OCI-M2 (cell line): ENCODE measurements at regions not wholly inside any gene's neighbourhood (a gene's known extent, or its start where the extent isn't known, plus 50 kb on each side); places are given as distances from the start of the nearest gene placed in this dataset.
"Not testable (repeated sequence)": the region's sequence is repeated elsewhere in the genome, so short reads cannot be mapped to it uniquely, and the experiment has no call there.

ENCODE experiments used
- DNase-seq: peaks from one replicate; lab custom pipeline; 2025; ENCODE audit not compliant: unreplicated experiment; lab: John Stamatoyannopoulos, UW

DNA sequence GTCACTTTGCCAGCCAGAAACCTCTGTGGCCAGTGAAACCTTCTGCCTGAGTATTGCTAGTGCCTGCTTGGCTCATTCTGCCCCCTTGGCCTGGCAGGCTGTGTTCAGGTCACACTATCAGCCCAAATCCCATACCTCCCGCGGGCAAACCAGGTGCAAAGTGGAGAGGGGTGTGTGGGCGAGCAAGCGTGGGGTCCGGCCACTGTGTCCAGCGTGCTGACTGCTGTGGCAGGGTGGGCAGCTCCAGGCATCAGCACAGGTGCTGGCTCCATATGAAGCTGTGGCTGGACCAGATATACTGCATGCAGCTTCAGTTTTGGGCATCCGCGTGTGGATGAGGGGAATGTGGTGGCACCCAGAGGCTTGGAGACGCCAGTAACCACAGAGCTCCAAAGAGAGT is 576.5 kb upstream of the EDIL3 start:
- no peak for DNase-seq

DNA sequence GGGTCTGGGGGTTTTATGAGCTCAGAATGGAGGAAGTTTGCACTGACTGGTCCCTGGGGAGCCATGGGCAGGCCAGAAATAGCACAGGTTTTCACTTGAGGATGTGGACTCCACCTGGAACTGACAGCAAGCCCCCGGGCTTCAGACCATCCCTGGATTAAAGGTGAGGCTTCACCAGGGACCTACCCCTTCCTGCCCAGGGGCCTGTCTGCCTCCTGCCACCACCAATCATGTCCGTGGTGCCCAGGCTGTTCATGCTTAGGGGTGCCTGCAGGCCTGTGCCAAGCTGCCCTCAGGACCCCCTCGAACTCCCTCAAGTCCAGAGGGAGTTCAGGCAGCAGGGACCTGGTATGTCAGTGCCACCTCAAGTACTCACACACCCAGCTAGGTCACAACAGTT is 577.2 kb upstream of the EDIL3 start:
- DNase-seq = no peak

DNA sequence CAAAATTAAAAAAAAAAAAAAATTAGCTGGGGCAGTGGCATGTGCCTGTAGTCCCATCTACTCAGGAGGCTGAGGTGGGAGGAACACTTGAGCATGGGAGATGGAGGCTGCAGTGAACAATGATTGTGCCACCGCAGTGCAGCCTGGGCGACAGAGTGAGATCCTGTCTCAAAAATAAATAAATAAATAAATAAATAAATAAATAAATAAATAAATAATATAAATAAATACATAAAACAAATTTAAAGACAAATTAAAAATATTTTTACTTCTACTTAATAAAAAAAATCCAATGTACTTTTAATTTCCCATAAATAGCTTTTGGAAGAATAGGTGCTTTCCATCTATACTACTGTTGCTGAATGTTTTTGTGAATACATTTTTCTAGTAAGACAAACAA is 598.4 kb upstream of the EDIL3 start:
- no peak for DNase-seq

DNA sequence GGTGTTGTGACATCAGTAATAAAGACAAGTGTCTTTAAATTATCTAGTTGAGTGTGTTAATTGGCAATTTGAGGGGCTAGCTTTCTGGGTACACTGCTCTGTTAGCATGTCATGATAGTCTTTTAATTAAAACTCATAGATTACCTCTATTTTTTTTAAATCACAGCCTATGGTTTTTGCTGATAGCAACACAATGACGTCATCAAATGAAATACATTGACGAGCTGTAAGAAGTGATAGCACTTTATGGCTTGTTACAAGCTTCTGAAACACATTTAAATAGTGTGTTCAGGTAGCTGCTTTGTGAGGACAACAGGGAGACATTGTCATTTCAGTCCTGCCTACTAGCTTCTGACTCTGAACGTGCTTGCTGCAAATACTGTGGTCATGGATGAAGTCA is 600.5 kb upstream of the EDIL3 start:
- DNase-seq = no peak

DNA sequence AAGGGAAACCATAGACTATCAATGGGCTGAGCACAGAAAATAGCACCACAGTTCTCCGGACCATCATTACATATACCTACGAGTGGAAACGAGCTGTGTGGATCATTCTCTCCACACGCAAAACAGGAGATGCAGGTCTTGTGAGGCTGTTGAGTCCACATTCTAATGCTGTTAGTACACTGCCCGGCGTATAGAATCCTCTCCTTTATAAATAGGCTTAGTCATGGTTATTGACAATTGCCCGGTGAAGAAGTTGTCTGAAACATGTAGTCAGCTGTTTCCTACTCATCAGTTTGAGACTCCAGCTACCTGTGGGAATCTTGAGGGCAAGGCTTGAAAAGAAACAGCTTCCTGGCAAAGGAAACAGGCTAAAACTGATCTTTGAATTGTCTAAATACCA is 602.0 kb upstream of the EDIL3 start:
- DNase-seq = no peak

DNA sequence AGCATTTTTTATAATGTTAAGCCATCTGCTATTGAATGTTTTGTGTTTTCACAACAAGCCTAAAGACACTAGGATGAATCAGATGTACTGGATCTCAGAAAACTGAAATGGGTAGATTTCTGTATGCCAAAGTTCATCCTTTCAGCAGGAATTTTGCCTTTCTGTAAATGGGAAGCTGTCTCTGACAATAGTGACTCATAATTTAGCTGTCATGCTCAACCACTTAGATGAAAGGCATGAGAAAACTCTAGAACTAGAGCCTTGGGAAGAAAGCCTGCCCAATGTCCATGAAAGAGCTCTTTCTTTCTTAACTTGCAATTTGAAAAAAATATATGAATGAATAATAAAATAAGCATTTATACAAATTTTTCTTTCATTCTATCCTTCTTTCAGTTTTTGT is 616.0 kb upstream of the EDIL3 start:
- no peak for DNase-seq

DNA sequence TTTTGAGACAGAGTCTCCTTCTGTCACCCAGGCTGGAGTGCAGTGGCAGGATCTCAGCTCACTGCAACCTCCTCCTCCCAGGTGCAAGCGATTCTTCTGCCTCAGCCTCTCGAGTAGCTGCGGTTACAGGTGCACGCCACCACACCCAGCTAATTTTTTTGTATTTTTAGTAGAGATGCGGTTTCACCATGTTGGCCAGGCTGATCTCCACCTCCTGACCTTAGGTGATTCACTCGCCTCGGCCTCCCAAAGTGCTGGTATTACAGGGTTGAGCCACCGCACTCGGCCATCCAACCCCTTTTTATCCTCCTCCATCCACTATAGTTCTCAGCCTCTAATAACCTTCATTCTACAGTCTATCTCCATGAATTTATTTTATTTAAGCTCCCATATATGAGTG is 617.3 kb upstream of the EDIL3 start:
- DNase-seq = not testable (repeated sequence)

DNA sequence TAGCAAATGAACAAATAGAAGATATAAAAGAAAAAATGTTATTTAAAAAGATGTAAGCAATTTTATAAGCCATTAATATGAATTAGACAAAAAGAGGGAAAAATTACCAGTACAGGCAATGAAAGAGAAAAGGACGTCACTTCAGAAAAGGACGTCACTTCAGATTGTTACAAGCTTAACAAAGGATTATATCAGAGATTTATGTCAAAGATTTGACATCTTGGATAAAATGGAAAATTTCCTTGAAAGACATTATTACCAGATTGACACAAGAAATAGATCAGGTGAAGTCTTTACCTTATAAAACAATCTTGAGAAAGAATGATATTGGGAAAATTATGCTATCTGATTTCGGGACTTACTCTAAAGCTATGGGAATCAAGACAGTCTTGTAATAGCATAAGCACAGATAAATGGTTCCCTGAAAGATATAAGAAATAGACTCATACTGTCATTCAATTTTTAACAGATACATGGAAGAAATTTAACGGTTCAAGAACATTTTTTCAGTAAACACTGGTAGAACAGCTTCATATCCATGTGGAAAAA is 625.4 kb upstream of the EDIL3 start:
- no peak for DNase-seq

DNA sequence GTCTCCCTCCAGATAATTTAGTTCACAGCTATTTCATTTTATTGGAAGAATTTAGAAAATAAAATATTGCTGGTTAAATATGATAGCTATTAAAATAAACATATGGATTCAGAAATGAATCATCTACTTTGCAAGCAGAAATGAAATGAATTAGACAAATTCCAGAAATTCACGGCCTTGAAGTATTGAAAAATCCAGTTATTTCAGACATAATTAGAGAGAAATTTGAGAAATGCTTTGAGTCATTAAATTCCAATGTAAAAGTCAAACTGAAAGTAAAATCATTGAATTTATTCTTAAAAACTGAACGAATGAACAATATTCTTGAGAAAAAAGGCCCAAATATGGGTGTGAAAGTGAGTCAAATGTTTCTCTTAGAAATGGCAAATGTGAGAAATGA is 632.6 kb upstream of the EDIL3 start:
- no peak for DNase-seq

DNA sequence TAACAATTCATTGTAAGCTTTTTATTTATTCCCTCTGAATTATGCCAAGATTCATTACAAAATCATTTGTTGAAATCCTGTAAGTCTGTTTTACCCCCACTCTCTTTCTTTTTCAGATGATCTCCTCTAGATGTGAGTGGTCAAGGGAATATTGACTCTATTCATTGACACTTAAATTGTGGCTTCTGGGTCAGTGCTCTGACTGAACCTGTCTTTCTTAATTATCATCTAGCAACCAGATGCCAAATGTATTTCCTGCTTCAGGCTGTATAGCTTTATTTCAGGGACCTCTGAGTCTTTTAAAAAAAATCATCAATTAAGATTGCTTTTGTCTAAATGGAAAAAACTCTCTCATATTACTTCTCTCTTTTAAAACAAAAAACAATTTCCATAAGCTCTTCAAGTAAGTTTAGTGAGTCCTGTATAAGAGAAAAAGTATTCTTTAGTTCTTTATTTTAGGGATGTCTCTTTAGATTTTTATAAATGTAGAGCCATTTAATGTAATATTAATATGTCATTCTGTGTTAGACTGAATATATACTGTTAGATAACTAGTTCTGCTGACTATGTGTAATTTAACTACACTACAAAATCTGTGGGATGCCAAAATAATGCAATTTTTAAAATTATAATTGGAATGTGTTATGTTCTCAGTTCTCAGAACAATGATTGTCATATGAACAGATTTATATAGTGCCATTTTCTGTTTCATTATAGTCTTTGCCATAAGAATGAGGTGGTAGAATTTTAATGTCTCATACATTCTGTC is 645.8 kb upstream of the EDIL3 start:
- no peak for DNase-seq

DNA sequence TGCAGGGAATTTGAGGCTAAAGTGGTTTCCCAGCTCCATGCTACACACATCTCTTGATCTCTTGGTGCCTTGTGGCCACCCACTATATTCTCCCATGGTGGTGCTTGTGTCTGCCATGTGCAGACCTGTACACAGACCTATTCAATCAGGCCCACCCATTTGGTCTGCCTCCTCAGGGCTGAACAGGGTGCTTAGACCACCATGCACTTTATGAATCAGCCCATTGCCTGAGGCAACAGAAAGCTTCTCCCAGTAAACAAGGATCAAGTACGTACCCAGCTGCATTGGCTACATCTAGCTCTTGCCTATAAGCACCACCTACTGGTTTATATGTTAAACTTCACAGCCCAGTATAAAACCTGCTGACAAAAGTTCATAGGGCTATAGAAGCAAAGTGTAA is 664.3 kb upstream of the EDIL3 start:
- DNase-seq = no peak

DNA sequence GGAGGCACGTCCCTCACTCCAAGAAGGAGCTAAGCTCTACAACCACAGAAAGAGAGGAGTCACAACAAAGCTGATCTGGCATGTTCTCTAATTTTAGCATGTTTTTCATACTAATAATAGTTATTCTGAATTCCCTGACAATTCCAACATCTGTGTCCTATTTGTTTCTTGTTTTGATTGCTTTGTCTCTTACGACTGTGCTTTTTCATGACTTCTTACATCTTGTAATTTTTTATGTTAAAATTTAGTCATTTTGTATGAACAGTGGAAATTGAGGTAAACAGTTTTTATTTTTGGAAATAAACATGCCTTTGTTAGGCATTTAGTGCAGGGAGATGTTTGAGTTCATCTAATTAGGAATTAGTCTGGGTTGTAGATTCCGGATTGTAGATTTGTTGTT is 668.1 kb upstream of the EDIL3 start:
- DNase-seq = no peak

DNA sequence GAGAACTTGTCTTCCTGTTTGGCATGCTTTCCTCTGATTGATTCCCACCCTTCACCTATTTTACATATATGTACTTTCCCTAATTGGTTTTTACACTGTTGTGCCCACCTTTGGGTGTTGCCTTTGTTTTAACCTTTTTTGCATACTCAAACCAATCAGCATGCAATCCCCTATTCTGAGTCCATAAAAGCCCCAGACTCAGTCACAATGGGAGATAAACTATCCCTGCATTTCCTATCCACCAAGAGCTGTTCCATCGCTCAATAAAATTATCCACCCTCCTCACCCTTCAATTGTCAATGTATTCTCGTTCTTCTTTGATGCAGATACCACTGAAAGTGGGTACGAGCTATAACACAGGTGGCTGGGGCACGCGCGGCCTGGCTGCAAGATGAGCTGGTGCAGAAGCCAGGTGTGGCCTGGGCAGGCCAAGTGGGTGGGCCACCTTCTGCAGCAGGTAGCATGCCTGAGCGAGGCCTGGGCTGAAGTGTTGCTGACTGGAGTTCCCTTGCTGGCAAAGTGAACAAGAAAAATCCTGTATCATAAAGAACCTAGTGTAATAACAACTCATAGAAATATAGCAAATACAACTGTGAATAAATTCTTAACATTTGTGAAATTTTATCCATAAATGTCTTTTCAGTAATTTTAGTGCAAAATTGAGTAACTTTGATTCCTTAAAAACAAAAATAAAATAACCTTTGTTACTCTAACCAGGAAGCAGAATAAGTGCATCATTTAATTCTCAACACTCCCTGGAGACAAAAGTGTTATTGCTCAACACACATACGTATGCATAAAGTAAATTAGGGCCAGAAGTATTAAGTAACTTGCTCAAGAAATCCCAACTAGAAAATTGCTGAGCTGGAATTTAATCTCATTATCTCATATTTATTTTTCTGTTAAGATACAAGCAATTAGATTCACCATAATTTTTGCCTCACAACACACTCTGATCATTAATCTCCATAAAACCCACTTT is 685.3 kb upstream of the EDIL3 start:
- DNase-seq = no peak

DNA sequence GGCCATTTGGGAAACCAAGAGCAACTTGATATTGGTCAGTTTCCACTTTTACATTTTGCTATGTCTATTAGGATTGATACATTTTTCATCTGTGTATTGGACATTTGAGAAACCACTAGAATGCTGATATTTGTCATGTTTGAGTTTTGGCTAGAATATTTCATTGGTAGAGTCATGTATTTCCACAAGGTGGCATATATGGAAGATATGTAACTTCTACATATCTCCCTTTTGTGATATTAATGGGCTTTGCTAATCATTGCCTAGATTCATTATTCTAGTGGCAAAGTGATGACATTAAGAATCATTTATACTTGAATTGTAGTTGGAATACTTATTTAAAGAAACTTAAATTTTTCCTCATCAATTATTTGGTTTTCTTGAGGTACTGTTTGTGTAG is 692.9 kb upstream of the EDIL3 start:
- no peak for DNase-seq

DNA sequence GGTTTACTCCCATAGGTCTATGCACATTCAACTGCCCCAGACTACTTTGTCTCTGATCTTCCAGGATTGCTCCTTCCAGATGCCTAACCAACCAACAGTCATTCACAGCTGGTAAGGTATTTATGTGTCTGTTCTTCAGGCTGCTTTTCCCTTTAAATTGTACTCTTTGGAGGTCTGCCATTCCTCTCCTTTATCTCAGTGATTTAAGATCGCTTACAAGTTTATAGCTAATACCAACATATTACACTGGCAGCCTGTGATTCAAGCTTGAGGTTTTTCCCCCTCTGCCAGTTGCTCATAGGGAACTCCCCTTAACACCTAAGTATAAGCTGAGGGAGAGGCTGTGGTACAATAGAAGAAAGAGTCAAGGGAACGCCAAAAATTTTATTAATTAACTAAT is 711.7 kb upstream of the EDIL3 start:
- no peak for DNase-seq

DNA sequence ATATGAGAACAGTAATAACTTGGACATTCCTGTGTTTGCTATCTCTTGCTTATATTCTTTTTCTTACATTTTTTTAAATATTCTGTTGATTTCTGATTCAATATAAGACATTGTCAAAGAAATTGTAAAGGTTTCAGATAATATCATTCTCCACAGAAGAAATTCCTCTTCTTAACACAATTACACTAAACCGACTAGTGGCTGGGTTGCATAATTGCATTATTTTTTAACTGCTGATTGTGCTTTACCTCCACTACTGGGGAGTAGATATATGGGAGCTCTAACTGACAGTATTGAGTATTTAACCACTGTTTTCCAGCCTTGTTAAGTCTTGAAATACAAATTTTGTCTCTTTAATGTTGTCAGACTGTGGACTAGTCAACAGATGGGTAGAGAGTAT is 723.8 kb upstream of the EDIL3 start:
- DNase-seq = no peak

DNA sequence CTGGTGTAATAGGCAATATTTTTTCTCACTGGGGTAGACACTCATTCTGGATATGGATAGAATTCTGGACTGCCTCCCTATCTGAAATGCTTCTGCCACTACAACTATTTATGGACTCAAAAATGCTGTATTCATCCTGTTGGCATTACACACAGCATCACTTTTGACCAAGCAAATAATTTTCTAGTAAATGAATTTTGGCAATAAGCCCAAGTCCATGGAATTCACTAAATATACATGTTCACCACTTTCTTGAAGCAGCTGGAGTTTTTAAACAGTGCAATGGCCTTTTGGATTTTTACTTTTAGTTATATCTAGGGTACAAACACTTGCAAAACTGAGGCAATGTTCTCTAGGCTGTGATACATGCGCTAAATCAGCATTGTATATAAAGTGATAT is 724.9 kb upstream of the EDIL3 start:
- DNase-seq = no peak

DNA sequence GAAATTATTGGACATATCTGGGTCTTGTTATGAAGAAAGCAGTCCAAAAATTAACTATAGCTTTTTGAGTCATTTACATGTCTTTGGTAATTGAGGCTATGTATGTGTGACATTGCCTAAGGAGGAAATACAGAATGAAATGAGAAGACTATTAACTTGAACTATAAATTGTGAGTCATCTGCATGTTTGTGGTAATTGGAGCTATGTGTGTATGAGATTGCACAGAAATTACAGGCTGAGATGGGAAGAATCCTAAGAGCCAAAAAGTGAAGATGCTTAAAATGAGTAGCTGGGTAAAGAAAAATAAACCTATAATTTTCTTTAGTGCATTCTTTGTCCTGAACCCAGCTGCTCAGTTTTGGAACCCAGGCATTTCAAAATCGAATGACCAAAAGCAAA is 747.6 kb upstream of the EDIL3 start:
- no peak for DNase-seq

DNA sequence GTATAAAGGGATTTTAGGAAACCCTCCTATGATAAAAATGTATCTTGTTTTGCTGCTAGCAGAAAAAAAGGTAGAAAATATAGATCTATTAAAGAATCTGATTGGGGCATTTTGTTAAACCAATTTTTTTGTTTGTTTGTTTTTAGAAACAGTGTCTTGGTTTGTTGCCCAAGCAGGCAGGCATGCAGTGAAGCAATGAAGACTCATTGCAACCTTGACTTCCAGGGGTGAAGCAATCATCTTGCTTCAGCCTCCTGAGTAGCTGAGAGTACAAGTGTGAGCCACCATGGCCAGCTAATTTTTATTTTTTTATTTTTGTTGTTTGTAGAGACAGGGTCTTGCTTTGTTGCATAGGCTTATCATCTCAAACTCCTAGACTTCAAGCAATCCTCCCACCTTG is 755.8 kb upstream of the EDIL3 start:
- DNase-seq = no peak

DNA sequence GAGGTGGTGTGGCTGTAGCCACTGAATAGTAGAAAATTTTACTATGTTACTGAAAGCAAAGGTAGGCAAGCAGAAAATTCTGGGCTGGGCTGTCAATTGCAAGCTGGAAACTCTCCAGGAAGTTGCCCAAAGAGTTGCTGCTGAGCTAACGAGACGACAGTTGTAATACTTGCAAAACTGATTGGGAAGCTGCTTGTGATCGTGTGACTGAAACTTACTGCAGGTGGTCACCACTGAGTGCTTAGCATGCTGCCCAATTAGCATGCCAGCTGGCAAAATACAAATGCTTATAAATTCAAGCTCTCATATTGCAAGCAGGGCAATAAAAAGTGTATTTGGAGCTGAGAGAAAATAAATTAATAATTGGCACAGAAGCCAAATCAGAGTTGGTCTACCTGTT is 758.5 kb upstream of the EDIL3 start:
- DNase-seq = no peak

DNA sequence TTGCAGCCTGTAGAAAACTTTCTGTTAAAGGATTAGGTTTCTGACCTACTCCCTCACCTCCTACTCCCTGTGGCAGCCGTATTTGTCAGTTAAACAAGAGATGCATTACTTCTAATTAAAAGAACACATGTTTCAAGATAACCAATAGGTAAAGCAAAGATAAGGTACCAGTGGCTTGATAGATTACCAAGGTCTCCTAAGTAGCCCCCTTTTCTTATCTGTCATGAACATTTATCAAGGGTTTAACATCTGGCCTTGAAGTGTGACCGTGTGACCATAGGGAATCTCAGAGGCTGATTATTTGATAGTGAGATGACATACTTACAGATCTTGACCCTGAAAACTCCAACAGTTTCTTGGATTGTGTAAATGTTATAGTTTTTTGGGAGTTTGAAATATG is 764.0 kb upstream of the EDIL3 start:
- DNase-seq = no peak

DNA sequence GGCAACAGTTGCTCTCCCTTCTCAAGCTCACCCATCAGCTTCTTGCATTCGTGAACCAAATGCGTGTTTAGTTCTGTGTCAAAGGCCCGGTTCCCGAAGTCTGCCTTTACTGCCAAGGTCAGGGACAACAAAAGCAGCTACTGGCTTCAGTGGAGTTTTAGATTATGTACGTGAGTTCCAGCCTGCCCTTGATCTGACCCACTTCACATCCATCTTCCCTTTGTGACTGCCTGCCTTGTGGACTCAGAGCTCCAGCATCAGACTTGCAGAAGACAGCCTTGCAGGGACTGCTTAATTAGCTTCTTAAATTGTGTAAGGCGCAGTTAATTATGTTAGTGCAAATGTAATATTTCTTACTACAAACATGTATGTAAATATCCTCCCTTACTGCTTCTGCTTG is 774.7 kb upstream of the EDIL3 start:
- no peak for DNase-seq
